Fibroblast of lung (primary cell): ENCODE measurements at regions not wholly inside any gene's neighbourhood (a gene's known extent, or its start where the extent isn't known, plus 50 kb on each side); places are given as distances from the start of the nearest gene placed in this dataset.
A peak's percentile ranks its signal among the peaks of the same experiment; 100 is the strongest.

Experiments
- DNase-seq, 2 donors: peaks; one replicate each; pipeline versions ENCODE4 v3.0.0 to v3.0.0-alpha.2; 2010; ENCODE audit warnings: low read depth in 2 of 2
- H2AFZ ChIP-seq: 2 replicates; pipeline ENCODE4 v1.5.1; 2012; ENCODE audit warnings: low read length, control low read depth, inconsistent platforms
- H3K27ac ChIP-seq: 2 replicates; pipeline ENCODE4 v1.5.1; 2011; ENCODE audit warnings: low read length, control low read depth; ENCODE audit not compliant: insufficient read depth
- H3K27me3 ChIP-seq: 2 replicates; pipeline ENCODE4 v1.5.1; 2011; ENCODE audit warnings: mild to moderate bottlenecking, low read length; ENCODE audit not compliant: control insufficient read depth, insufficient read depth
- H3K36me3 ChIP-seq: 2 replicates; pipeline ENCODE4 v1.5.1; 2011; ENCODE audit warnings: low read length; ENCODE audit not compliant: control insufficient read depth, insufficient read depth
- H3K4me1 ChIP-seq: 2 replicates; pipeline ENCODE4 v1.5.1; 2011; ENCODE audit warnings: low read length; ENCODE audit not compliant: control insufficient read depth, insufficient read depth; ENCODE audit errors: extremely low read depth
- H3K4me2 ChIP-seq: 2 replicates; pipeline ENCODE4 v1.5.1; 2011; ENCODE audit warnings: low read length, control low read depth; ENCODE audit not compliant: insufficient read depth; ENCODE audit errors: extremely low read depth
- H3K4me3 ChIP-seq, 4 experiments: fragments of 200-600 bp in 1 of 4; sonication (generic) in 1 of 4; replicated peaks in 1 of 4; 2 replicates each; pipeline ENCODE4 v1.5.1; 2011 to 2016; ENCODE audit warnings: low read length in 4 of 4, low read depth in 3 of 4, mild to moderate bottlenecking in 3 of 4, control low read depth in 2 of 4, inconsistent platforms in 1 of 4, mixed read lengths in 1 of 4; ENCODE audit not compliant: insufficient read depth in 1 of 4; ENCODE audit errors: control extremely low read depth in 1 of 4
- H3K79me2 ChIP-seq: 2 replicates; pipeline ENCODE4 v1.5.1; 2012; ENCODE audit warnings: mild to moderate bottlenecking, low read length, inconsistent platforms; ENCODE audit not compliant: control insufficient read depth, insufficient read depth
- H3K9ac ChIP-seq: 2 replicates; pipeline ENCODE4 v1.5.1; 2011; ENCODE audit warnings: mild to moderate bottlenecking, low read length, control low read depth; ENCODE audit not compliant: insufficient read depth
- H3K9me3 ChIP-seq: 2 replicates; pipeline ENCODE4 v1.5.1; 2012; ENCODE audit warnings: low read depth, low read length; ENCODE audit not compliant: control insufficient read depth, insufficient read depth
- H4K20me1 ChIP-seq: 2 replicates; pipeline ENCODE4 v1.5.1; 2011; ENCODE audit warnings: low read length; ENCODE audit not compliant: control insufficient read depth, insufficient read depth; ENCODE audit errors: extremely low read depth
- CTCF ChIP-seq, 2 donors: IDR thresholded peaks in 1 of 2; conservative IDR thresholded peaks in 1 of 2; 1 replicate in 1 of 2; 2 replicates in 1 of 2; pipeline ENCODE4 v1.5.1; 2011 to 2012; ENCODE audit warnings: low read length in 2 of 2, control low read depth in 1 of 2, inconsistent platforms in 1 of 2, low read depth in 1 of 2, mild to moderate bottlenecking in 1 of 2
- EZH2 ChIP-seq: IDR thresholded peaks from 2 replicates; pipeline ENCODE4 v1.5.1; 2012; ENCODE audit warnings: low read length, control low read depth, mild to moderate bottlenecking; ENCODE audit errors: missing control alignments

DNA sequence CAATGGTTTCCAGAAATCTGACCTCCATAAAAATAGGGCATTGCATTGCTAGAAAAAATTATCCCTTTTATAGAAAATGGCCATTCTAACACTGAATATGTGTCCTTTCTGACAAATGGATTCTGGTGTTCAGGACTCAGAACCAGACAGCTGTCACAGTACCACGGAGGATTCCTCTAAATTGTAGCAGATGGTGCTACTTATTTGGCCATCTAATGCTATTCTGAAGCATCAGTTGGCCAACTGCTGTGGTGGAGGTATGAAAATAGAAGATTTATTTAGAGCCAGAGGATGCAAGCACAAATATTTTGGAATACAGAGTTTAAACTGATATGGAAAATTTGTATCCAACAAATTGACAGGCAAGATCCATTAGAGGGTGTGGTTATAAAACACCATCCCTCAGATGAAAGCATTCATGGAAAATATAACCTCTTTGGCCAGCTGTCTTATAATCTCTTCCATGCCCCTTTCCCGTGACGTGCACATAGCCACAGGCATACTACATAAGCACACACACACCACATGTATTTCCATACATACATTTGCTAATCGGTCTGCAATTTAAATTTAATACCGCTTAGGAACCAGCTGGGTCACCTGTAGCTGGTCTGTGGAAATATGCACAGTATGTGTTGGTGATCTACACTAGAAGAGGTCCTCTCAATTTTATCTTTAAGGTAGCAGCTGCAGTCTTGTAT, 302.7 kb upstream of the KCNMB2 start:
- Histone ChIP-seq H3K79me2 (no peaks in the 10 kb centered on the region), H3K27me3 (no peaks in the 10 kb centered on the region), H2AFZ (no peak overlapping the region), H3K36me3 (no peaks in the 10 kb centered on the region), H3K9ac (no peak overlapping the region), H3K4me1 (no peaks in the 10 kb centered on the region), H4K20me1 (no peaks in the 10 kb centered on the region), H3K9me3 (no peaks in the 10 kb centered on the region), H3K27ac (no peak overlapping the region), H3K4me2 (no peak overlapping the region), H3K4me3 (no peak overlapping the region)
- TF ChIP-seq CTCF (conservative IDR thresholded peaks at IDR 0.05 in 1 of 2, IDR thresholded peaks at IDR 0.05 in 1 of 2; ENCODE audit: low read depth in 1 of 2, low read length in 2 of 2) (no peak), EZH2 (no peak)
- DNase-seq, result no peak

DNA sequence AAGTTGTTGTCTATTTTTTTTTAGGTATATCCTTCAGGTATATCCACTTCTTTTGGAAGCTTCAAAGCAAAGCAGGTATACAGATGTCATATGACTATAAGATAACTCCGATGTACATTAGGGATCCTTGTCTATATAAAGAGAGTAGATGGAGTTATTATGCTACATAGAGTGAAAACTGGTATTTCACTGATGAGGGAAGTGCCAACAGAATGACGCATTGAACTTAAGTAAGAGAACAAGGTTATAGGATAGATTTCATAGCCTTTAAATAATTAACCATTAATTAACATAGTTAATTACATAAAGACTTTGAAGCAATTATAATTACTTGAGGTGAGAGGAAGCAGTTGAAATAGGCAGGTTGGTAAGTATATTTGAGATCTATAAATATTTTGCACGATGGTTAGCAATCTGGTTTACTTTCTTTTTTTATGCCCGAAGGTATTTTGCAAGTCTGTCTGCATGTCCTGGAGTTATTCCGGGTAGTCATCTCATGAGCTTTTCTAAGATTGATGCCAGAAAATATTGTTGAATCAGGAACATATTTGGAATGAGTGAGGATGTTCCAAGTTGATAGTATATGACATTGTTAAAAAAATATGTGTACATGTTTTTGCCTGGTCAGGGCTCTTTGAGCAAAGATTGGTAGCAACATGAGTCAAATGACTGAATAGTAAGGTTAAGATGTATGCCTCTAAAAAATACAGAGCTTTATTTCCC, 299.5 kb upstream of the KCNMB2 start:
- Histone ChIP-seq H3K4me1 (no peaks in the 10 kb centered on the region), H3K9me3 (no peaks in the 10 kb centered on the region), H4K20me1 (no peaks in the 10 kb centered on the region), H3K9ac (no peak overlapping the region), H3K4me3 (no peak overlapping the region), H3K79me2 (no peaks in the 10 kb centered on the region), H3K36me3 (no peaks in the 10 kb centered on the region), H3K27ac (no peak overlapping the region), H3K27me3 (no peaks in the 10 kb centered on the region), H3K4me2 (no peak overlapping the region), H2AFZ (no peak overlapping the region)
- TF ChIP-seq EZH2, result no peak
- TF ChIP-seq CTCF (conservative IDR thresholded peaks at IDR 0.05 in 1 of 2, IDR thresholded peaks at IDR 0.05 in 1 of 2; ENCODE audit: low read depth in 1 of 2, low read length in 2 of 2), result no peak
- DNase-seq, result peak; percentile 19 to 43

- H3K4me2 ChIP-seq, result no peak overlapping the region
- DNase-seq, result peak in 1 of 2 donors; percentile 16
- TF ChIP-seq CTCF (conservative IDR thresholded peaks at IDR 0.05 in 1 of 2, IDR thresholded peaks at IDR 0.05 in 1 of 2; ENCODE audit: low read depth in 1 of 2, low read length in 2 of 2), result no peak
- H3K79me2 ChIP-seq, result no peaks in the 10 kb centered on the region
- no peak overlapping the region for H2AFZ ChIP-seq
- H3K4me1 ChIP-seq, result no peaks in the 10 kb centered on the region
- no peaks in the 10 kb centered on the region for H3K27me3 ChIP-seq
- H3K27ac ChIP-seq, result no peak overlapping the region
- H3K4me3 ChIP-seq, result no peak overlapping the region
- no peak overlapping the region for H3K9ac ChIP-seq
- no peaks in the 10 kb centered on the region for H3K9me3 ChIP-seq
- no peaks in the 10 kb centered on the region for H3K36me3 ChIP-seq
- no peaks in the 10 kb centered on the region for H4K20me1 ChIP-seq
Measured at GRCh38 chr3:178238179-178238578, 298.1 kb upstream of the KCNMB2 start.
